IMR-90 (cell line): ENCODE measurements at regions not wholly inside any gene's neighbourhood (a gene's known extent, or its start where the extent isn't known, plus 50 kb on each side); places are given as distances from the start of the nearest gene placed in this dataset.

Experiments used
- ATAC-seq: fragments of 200-7000 bp; cut with Tn5 transposase; 2 replicates; pipeline ENCODE4 v1.9.1; 2020; ENCODE audit warnings: low read depth, mild to moderate bottlenecking, moderate library complexity
- BruUV-seq: library from RNA; stranded (reverse); fragments of 400-500 nt; replicated peaks from 2 replicates; lab custom pipeline; 2021; lab: Mats Ljungman, UMichigan
- CTCF ChIA-PET: fragments of 300-600 bp; formaldehyde crosslinking; extraction: SDS; loops from one replicate; lab custom pipeline; 2021; ENCODE audit warnings: antibody characterized with exemption; lab: Yijun Ruan, JAX
- POLR2A ChIA-PET: fragments of 300-600 bp; sonication (Branson Sonifier 250); formaldehyde crosslinking; loops from one replicate; lab custom pipeline; 2022; ENCODE audit warnings: antibody characterized with exemption; ENCODE audit not compliant: unreplicated experiment; lab: Charles Lee
- DNase-seq: peaks from one replicate; pipeline ENCODE4 v3.0.0; 2013
- H2AFZ ChIP-seq: replicated peaks from 2 replicates; pipeline ENCODE3; 2013; ENCODE audit warnings: low read length, mild to moderate bottlenecking; ENCODE audit not compliant: poor library complexity
- H2AK5ac ChIP-seq: 2 replicates; pipeline ENCODE4 v1.6.1; 2013; ENCODE audit warnings: low read depth, low read length, inconsistent platforms
- H2AK9ac ChIP-seq: replicated peaks from 2 replicates; pipeline ENCODE3; 2013; ENCODE audit warnings: mild to moderate bottlenecking, low read depth, low read length, moderate library complexity; ENCODE audit not compliant: poor library complexity
- H2BK120ac ChIP-seq: 2 replicates; pipeline ENCODE4 v1.6.1; 2013; ENCODE audit warnings: low read depth, low read length, inconsistent platforms
- H2BK15ac ChIP-seq: 3 replicates; pipeline ENCODE4 v1.6.1; 2013; ENCODE audit warnings: low read depth, low read length, inconsistent platforms
- H2BK20ac ChIP-seq: 2 replicates; pipeline ENCODE4 v1.6.1; 2013; ENCODE audit warnings: low read depth, mild to moderate bottlenecking, inconsistent platforms, low read length, moderate library complexity
- H2BK5ac ChIP-seq: 2 replicates; pipeline ENCODE4 v1.6.1; 2013; ENCODE audit warnings: mild to moderate bottlenecking, low read depth, low read length, inconsistent platforms; ENCODE audit not compliant: poor library complexity, severe bottlenecking
- H3K14ac ChIP-seq: replicated peaks from 2 replicates; pipeline ENCODE4 v1.6.1; 2013; ENCODE audit warnings: low read depth, low read length, inconsistent platforms
- H3K18ac ChIP-seq: 2 replicates; pipeline ENCODE4 v1.6.1; 2013; ENCODE audit warnings: low read depth, low read length, control low read depth
- H3K23ac ChIP-seq: 2 replicates; pipeline ENCODE4 v1.6.1; 2013; ENCODE audit warnings: low read depth, low read length, inconsistent platforms
- H3K27ac ChIP-seq: 2 replicates; pipeline ENCODE4 v1.5.1; 2013; ENCODE audit warnings: mild to moderate bottlenecking, control low read depth, low read length; ENCODE audit not compliant: insufficient read depth
- H3K27me3 ChIP-seq: 2 replicates; pipeline ENCODE4 v1.6.1; 2013; ENCODE audit warnings: low read length; ENCODE audit not compliant: control insufficient read depth, insufficient read depth
- H3K36me3 ChIP-seq: 2 replicates; pipeline ENCODE4 v1.6.1; 2013; ENCODE audit warnings: low read length, mixed read lengths; ENCODE audit not compliant: control insufficient read depth, insufficient read depth
- H3K4ac ChIP-seq: 2 replicates; pipeline ENCODE4 v1.6.1; 2013; ENCODE audit warnings: low read depth, low read length, inconsistent platforms
- H3K4me1 ChIP-seq: 2 replicates; pipeline ENCODE4 v1.6.1; 2013; ENCODE audit warnings: low read length, mixed read lengths; ENCODE audit not compliant: control insufficient read depth, insufficient read depth
- H3K4me2 ChIP-seq: 2 replicates; pipeline ENCODE4 v1.6.1; 2013; ENCODE audit warnings: low read depth, mild to moderate bottlenecking, control low read depth, low read length, moderate library complexity
- H3K4me3 ChIP-seq: 2 replicates; pipeline ENCODE4 v1.5.1; 2013; ENCODE audit warnings: low read depth, mild to moderate bottlenecking, control low read depth, low read length, moderate library complexity; ENCODE audit not compliant: insufficient read depth
- H3K56ac ChIP-seq: 2 replicates; pipeline ENCODE4 v1.6.1; 2013; ENCODE audit warnings: low read length, inconsistent platforms; ENCODE audit not compliant: insufficient read depth; ENCODE audit errors: extremely low read depth
- H3K79me1 ChIP-seq, 2 experiments: 2 replicates each; pipeline ENCODE4 v1.6.1; 2013; ENCODE audit warnings: low read length in 2 of 2, inconsistent platforms in 1 of 2, low read depth in 1 of 2
- H3K9ac ChIP-seq: 2 replicates; pipeline ENCODE4 v1.6.1; 2013; ENCODE audit warnings: low read depth, low read length, control low read depth
- H3K9me1 ChIP-seq: 2 replicates; pipeline ENCODE4 v1.6.1; 2013; ENCODE audit warnings: low read length, inconsistent platforms; ENCODE audit not compliant: insufficient read depth
- H3K9me3 ChIP-seq: 2 replicates; pipeline ENCODE4 v1.6.1; 2013; ENCODE audit warnings: low read length; ENCODE audit not compliant: control insufficient read depth, insufficient read depth
- H4K20me1 ChIP-seq: 2 replicates; pipeline ENCODE4 v1.6.1; 2013; ENCODE audit warnings: low read length, inconsistent platforms; ENCODE audit not compliant: insufficient read depth
- H4K5ac ChIP-seq: 2 replicates; pipeline ENCODE4 v1.6.1; 2013; ENCODE audit warnings: mild to moderate bottlenecking, low read depth, low read length, control low read depth
- H4K8ac ChIP-seq, 2 experiments: 2 replicates each; pipeline ENCODE4 v1.6.1; 2013; ENCODE audit warnings: low read depth in 2 of 2, low read length in 2 of 2, control low read depth in 1 of 2, inconsistent platforms in 1 of 2
- H4K91ac ChIP-seq: 2 replicates; pipeline ENCODE4 v1.6.1; 2013; ENCODE audit warnings: low read depth, low read length, inconsistent platforms; ENCODE audit not compliant: insufficient read depth
- CEBPB ChIP-seq: IDR thresholded peaks from 2 replicates; pipeline ENCODE4 v1.6.1; 2012; ENCODE audit warnings: low read depth, low read length, improper control_type of control experiment
- CHD1 ChIP-seq: IDR thresholded peaks from 2 replicates; pipeline ENCODE4 v1.6.1; 2012; ENCODE audit warnings: low read depth, low read length, improper control_type of control experiment
- MAFK ChIP-seq: IDR thresholded peaks from 2 replicates; pipeline ENCODE4 v1.6.1; 2012; ENCODE audit warnings: low read depth, low read length, improper control_type of control experiment
- MAZ ChIP-seq: IDR thresholded peaks from 2 replicates; pipeline ENCODE4 v1.6.1; 2012; ENCODE audit warnings: low read depth, mild to moderate bottlenecking, low read length, improper control_type of control experiment, moderate library complexity, borderline replicate concordance
- MXI1 ChIP-seq: IDR thresholded peaks from 2 replicates; pipeline ENCODE4 v1.6.1; 2012; ENCODE audit warnings: low read depth, mild to moderate bottlenecking, low read length, moderate library complexity, borderline replicate concordance
- NFE2L2 ChIP-seq: fragments of 150-350 bp; IDR thresholded peaks from 2 replicates; pipeline ENCODE4 v1.6.1; 2016; ENCODE audit warnings: low read depth, mild to moderate bottlenecking, low read length
- POLR2A ChIP-seq: IDR thresholded peaks from 2 replicates; pipeline ENCODE4 v1.6.1; 2012; ENCODE audit warnings: mild to moderate bottlenecking, low read depth, low read length
- RAD21 ChIP-seq: IDR thresholded peaks from 2 replicates; pipeline ENCODE4 v1.6.1; 2012; ENCODE audit warnings: low read length, improper control_type of control experiment
- RCOR1 ChIP-seq: IDR thresholded peaks from 2 replicates; pipeline ENCODE4 v1.6.1; 2012; ENCODE audit warnings: mild to moderate bottlenecking, low read length, improper control_type of control experiment; ENCODE audit not compliant: insufficient replicate concordance
- SMC3 ChIP-seq: fragments of 150-350 bp; IDR thresholded peaks from 2 replicates; pipeline ENCODE4 v1.6.1; 2016; ENCODE audit warnings: low read depth, mild to moderate bottlenecking, antibody characterized with exemption, low read length, moderate library complexity
- WGBS, 2 experiments: methylation state at CpG; one replicate each; pipeline versions ENCODE4 v1.1.5 to v1.1.7; 2013; ENCODE audit warnings: missing lambda C conversion rate in 2 of 2; ENCODE audit not compliant: insufficient read length in 1 of 2; ENCODE audit errors: extremely low coverage in 2 of 2; 5-methylcytosine and 5-hydroxymethylcytosine counted together
- dilution Hi-C: fragments of 300-500 bp; cut with HindIII; formaldehyde crosslinking; loops from one replicate; pipeline ENCODE4 v1.14.3; 2018; ENCODE audit warnings: low sequenced_read_pairs; ENCODE audit not compliant: unreplicated experiment
- in situ Hi-C: fragments of 300-500 bp; cut with MboI; formaldehyde crosslinking; loops from 3 replicates; pipeline ENCODE4 v1.14.3; 2019; ENCODE audit warnings: low sequenced_read_pairs, inconsistent platforms, mixed read lengths
- intact Hi-C: fragments of 100-400 bp; cut with micrococcal nuclease; formaldehyde crosslinking; loops from 2 replicates; pipeline ENCODE4 v1.10.0; 2022
- TF ChIP-seq, protein P1 (sequence below): fragments of 150-350 bp; IDR thresholded peaks from 2 replicates; pipeline ENCODE4 v1.6.1; 2016; ENCODE audit warnings: low read depth, mild to moderate bottlenecking, low read length, moderate library complexity, borderline replicate concordance

DNA sequence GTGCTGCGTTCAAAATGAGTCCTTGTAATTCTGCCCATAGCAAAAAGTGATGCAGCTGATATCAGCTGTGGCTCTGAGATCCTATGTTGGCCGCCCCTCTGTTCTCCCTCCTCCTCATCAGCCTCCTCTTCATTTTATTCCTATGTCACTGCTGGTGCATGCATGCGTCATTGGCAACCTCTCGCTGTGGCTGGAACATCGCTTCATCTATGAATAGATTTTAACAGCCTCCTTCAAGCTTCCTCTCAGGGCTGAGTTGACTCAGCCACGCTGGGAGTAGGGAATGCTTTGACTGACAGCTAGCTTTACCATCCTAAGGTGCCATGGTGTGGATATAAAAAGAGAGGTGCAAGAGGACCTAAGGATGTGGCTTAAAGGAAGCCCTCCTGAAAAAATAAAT is 303.5 kb downstream of the PLK2 start:
- Histone ChIP-seq H3K14ac (no peak overlapping the region), H2BK20ac (no peak overlapping the region), H2AK9ac (no peak overlapping the region), H4K20me1 (no peaks in the 10 kb centered on the region), H3K23ac (no peak overlapping the region), H4K8ac (no peak overlapping the region), H3K27ac (no peak overlapping the region), H2AK5ac (no peak overlapping the region), H2BK5ac (no peak overlapping the region), H3K4me2 (no peak overlapping the region), H3K56ac (no peak overlapping the region), H4K5ac (no peak overlapping the region), H3K4me3 (no peak overlapping the region), H3K9ac (no peak overlapping the region), H2BK15ac (no peak overlapping the region), H2BK120ac (no peak overlapping the region), H4K91ac (no peak overlapping the region), H3K4ac (no peak overlapping the region), H3K9me1 (no peaks in the 10 kb centered on the region), H3K9me3 (no peaks in the 10 kb centered on the region; the same call in 1 of the 2 replicates), H3K27me3 (no peaks in the 10 kb centered on the region; the same call in 1 of the 2 replicates), H3K18ac (no peak overlapping the region), H3K4me1 (no peaks in the 10 kb centered on the region), H3K36me3 (no peaks in the 10 kb centered on the region), H2AFZ (no peak overlapping the region), H3K79me1 (no peaks in the 10 kb centered on the region)
- ChIA-PET POLR2A (no interaction called here), CTCF (no interaction called here)
- no peak for ATAC-seq
- intact Hi-C loops (no loop called here), dilution Hi-C loops (no loop called here), in situ Hi-C loops (loop anchor here (25.0 kb wide), 1 partner anchor 869 kb away; no protein-coding TSS in a partner anchor)
- DNase-seq: peak; percentile 32
- TF ChIP-seq MAFK (no peak), RCOR1 (no peak), SMC3 (no peak), CHD1 (no peak), MXI1 (no peak), MAZ (no peak), POLR2A (no peak), RAD21 (no peak), CEBPB (no peak), NFE2L2 (no peak)
- TF ChIP-seq, protein P1, sequence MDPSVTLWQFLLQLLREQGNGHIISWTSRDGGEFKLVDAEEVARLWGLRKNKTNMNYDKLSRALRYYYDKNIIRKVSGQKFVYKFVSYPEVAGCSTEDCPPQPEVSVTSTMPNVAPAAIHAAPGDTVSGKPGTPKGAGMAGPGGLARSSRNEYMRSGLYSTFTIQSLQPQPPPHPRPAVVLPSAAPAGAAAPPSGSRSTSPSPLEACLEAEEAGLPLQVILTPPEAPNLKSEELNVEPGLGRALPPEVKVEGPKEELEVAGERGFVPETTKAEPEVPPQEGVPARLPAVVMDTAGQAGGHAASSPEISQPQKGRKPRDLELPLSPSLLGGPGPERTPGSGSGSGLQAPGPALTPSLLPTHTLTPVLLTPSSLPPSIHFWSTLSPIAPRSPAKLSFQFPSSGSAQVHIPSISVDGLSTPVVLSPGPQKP: no peak
- no TSS peak for BruUV-seq
- WGBS, 2 experiments: 86% methylated on average over 2 of the region's 6 CpGs; no CpG with 5 or more reads in 1 of the 2 experiments
